ENCODE measurements at regions not wholly inside any gene's neighbourhood (a gene's known extent, or its start where the extent isn't known, plus 50 kb on each side); places are given as distances from the start of the nearest gene placed in this dataset.
A peak's percentile ranks its signal among the peaks of the same experiment; 100 is the strongest.

GRCh38 chr13:73235385-73235784 lies 176.6 kb downstream of the KLF5 start:
- H3K9me3 ChIP-seq (ENCODE audit: control insufficient read depth in 1 of 2, insufficient read depth in 1 of 2, low read length in 2 of 2) = no peaks in the 10 kb centered on the region
- peaks cover 13% of the 10 kb centered on the region for H3K4me1 ChIP-seq (ENCODE audit: insufficient read depth, low read length)
- no peak overlapping the region for H3K4me3 ChIP-seq (ENCODE audit: low read length)
- no peak for TF ChIP-seq CTCF (IDR thresholded peaks at IDR 0.05)
- H3K27me3 ChIP-seq (ENCODE audit: control insufficient read depth in 1 of 2, insufficient read depth in 2 of 2, low read length in 2 of 2) = no peaks in the 10 kb centered on the region
- no peaks in the 10 kb centered on the region for H3K36me3 Mint-ChIP-seq (ENCODE audit: low read depth)
- no peak overlapping the region for H3K27ac Mint-ChIP-seq
- intact Hi-C loops (cut with DNase I, micrococcal nuclease) = no loop called here
- H3K36me3 ChIP-seq (ENCODE audit: insufficient read depth, low read length) = no peaks in the 10 kb centered on the region
- no peak overlapping the region for H3K27ac ChIP-seq (ENCODE audit: low read depth in 1 of 2, low read length in 2 of 2)
- POLR2A ChIA-PET = no interaction called here
- no peak overlapping the region for H3K4me3 Mint-ChIP-seq
- no peak for ATAC-seq (ENCODE audit: poor library complexity)
- CTCF ChIA-PET = no interaction called here
- no peaks in the 10 kb centered on the region for H3K27me3 Mint-ChIP-seq
- H3K4me1 Mint-ChIP-seq (ENCODE audit: low read depth) = peaks cover 21% of the 10 kb centered on the region
- DNase-seq = no peak
- H3K9me3 Mint-ChIP-seq = no peaks in the 10 kb centered on the region

- intact Hi-C loops (cut with DNase I, micrococcal nuclease) = no loop called here
- DNase-seq (no peak), ATAC-seq (ENCODE audit: poor library complexity) (no peak)
- ChIA-PET CTCF (no interaction called here), POLR2A (no interaction called here)
- Mint-ChIP-seq H3K36me3 (ENCODE audit: low read depth) (no peaks in the 10 kb centered on the region), H3K4me1 (ENCODE audit: low read depth) (peaks cover 49% of the 10 kb centered on the region), H3K27ac (peak overlapping the region; percentile 57), H3K4me3 (no peak overlapping the region), H3K9me3 (no peaks in the 10 kb centered on the region), H3K27me3 (no peaks in the 10 kb centered on the region)
- H3K27me3 ChIP-seq (ENCODE audit: control insufficient read depth in 1 of 2, insufficient read depth in 2 of 2, low read length in 2 of 2) = no peaks in the 10 kb centered on the region
- H3K4me3 ChIP-seq (ENCODE audit: low read length) = no peak overlapping the region
- H3K4me1 ChIP-seq (ENCODE audit: insufficient read depth, low read length) = peaks cover 32% of the 10 kb centered on the region
- H3K27ac ChIP-seq (ENCODE audit: low read depth in 1 of 2, low read length in 2 of 2) = no peak overlapping the region
- no peaks in the 10 kb centered on the region for H3K36me3 ChIP-seq (ENCODE audit: insufficient read depth, low read length)
- H3K9me3 ChIP-seq (ENCODE audit: control insufficient read depth in 1 of 2, insufficient read depth in 1 of 2, low read length in 2 of 2) = no peaks in the 10 kb centered on the region
- no peak for TF ChIP-seq CTCF (IDR thresholded peaks at IDR 0.05)
Measured at GRCh38 chr13:73231471-73231870, 172.7 kb downstream of the KLF5 start.

GRCh38 chr13:73230716-73231115 lies 171.9 kb downstream of the KLF5 start:
- DNase-seq (peak in 6 of 14 experiments; percentile 2 to 71 (median 40)), ATAC-seq (ENCODE audit: poor library complexity) (peak; percentile 66)
- Histone ChIP-seq H3K9me3 (ENCODE audit: control insufficient read depth in 1 of 2, insufficient read depth in 1 of 2, low read length in 2 of 2) (no peaks in the 10 kb centered on the region), H3K27me3 (ENCODE audit: control insufficient read depth in 1 of 2, insufficient read depth in 2 of 2, low read length in 2 of 2) (no peaks in the 10 kb centered on the region), H3K27ac (ENCODE audit: low read depth in 1 of 2, low read length in 2 of 2) (no peak overlapping the region), H3K4me1 (ENCODE audit: insufficient read depth, low read length) (peaks cover 32% of the 10 kb centered on the region), H3K4me3 (ENCODE audit: low read length) (no peak overlapping the region), H3K36me3 (ENCODE audit: insufficient read depth, low read length) (no peaks in the 10 kb centered on the region)
- TF ChIP-seq CTCF (IDR thresholded peaks at IDR 0.05) = no peak
- Mint-ChIP-seq H3K36me3 (ENCODE audit: low read depth) (no peaks in the 10 kb centered on the region), H3K4me1 (ENCODE audit: low read depth) (peaks cover 49% of the 10 kb centered on the region), H3K27ac (peak overlapping the region; percentile 57), H3K9me3 (no peaks in the 10 kb centered on the region), H3K4me3 (peak overlapping the region; percentile 13), H3K27me3 (no peaks in the 10 kb centered on the region)
- ChIA-PET CTCF (no interaction called here), POLR2A (interaction anchor here (0.5 to 1.0 kb wide), 4 partner anchors 136 to 1013 kb away, joined by 3 to 4 read pairs (median 3); no protein-coding TSS in a partner anchor)
- intact Hi-C loops (cut with DNase I, micrococcal nuclease) = no loop called here
